GM23248 (cell line): ENCODE measurements at regions not wholly inside any gene's neighbourhood (a gene's known extent, or its start where the extent isn't known, plus 50 kb on each side); places are given as distances from the start of the nearest gene placed in this dataset.

Experiments used
- EZH2 ChIP-seq: fragments of 200-600 bp; sonication (generic); IDR thresholded peaks from 2 replicates; pipeline ENCODE4 v1.6.1; 2018; ENCODE audit warnings: antibody characterized with exemption, mild to moderate bottlenecking; ENCODE audit not compliant: insufficient read depth, poor library complexity, severe bottlenecking
- EZH2phosphoT487 ChIP-seq: fragments of 200-600 bp; sonication (generic); IDR thresholded peaks from 2 replicates; pipeline ENCODE4 v1.6.1; 2018; ENCODE audit warnings: antibody characterized with exemption, moderate library complexity, mild to moderate bottlenecking, low read depth; ENCODE audit not compliant: insufficient read depth

DNA sequence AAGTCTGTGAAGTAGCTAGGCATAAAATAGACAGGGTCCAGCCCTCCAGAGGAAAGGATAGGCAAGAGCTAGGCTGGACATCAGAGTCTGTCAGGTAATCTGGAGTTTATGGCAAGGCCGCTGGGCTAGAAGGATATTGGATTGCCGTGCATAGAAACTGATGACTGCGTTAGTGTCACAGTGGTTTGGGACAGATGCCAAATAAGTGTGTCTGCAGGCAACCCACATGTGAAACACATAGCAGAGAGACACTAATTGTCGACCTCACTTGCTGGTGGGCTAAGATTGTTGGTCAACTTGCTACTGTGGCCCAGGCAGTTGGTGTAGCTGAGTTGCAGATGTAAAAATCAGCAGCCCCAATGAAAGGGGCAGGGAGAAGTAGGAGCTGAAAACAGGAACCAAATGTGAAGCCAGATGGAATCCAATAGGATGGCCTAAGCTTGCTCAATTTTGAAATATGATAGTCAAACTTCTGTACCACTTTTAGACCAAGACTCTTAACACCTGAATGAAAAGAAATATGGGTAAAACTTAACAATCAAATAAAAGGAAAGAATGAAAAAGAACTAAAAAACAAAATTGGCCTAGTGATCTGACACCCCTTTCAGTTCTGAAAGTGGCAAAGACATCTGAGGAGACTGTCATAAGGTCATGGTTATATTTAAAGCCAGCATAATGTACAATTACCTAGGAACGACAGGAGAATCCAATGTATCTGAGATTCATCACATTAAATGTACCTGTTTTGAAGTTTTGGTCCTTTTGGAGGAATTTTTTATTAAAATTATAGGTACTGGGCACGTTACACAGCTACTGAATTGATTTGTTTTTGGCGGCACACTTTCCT, 243.3 kb upstream of the ACTBL2 start:
- TF ChIP-seq EZH2 (no peak), EZH2phosphoT487 (no peak)
